Fibroblast of pulmonary artery (primary cell): ENCODE measurements at regions not wholly inside any gene's neighbourhood (a gene's known extent, or its start where the extent isn't known, plus 50 kb on each side); places are given as distances from the start of the nearest gene placed in this dataset.
A peak's percentile ranks its signal among the peaks of the same experiment; 100 is the strongest.
"Not testable (repeated sequence)": the region's sequence is repeated elsewhere in the genome, so short reads cannot be mapped to it uniquely, and the experiment has no call there.

Source experiments
- DNase-seq: peaks from one replicate; pipeline ENCODE4 v3.0.0-alpha.2; 2010; ENCODE audit warnings: low read depth
- H3K4me3 ChIP-seq: replicated peaks from 2 replicates; pipeline ENCODE4 v1.5.1; 2011; ENCODE audit warnings: low read depth, mild to moderate bottlenecking, control low read depth, low read length, moderate library complexity
- TF ChIP-seq, protein P1 (sequence below): IDR thresholded peaks from 2 replicates; pipeline ENCODE4 v1.5.1; 2011; ENCODE audit warnings: mild to moderate bottlenecking, control low read depth, low read length, inconsistent platforms; ENCODE audit errors: missing control alignments

DNA sequence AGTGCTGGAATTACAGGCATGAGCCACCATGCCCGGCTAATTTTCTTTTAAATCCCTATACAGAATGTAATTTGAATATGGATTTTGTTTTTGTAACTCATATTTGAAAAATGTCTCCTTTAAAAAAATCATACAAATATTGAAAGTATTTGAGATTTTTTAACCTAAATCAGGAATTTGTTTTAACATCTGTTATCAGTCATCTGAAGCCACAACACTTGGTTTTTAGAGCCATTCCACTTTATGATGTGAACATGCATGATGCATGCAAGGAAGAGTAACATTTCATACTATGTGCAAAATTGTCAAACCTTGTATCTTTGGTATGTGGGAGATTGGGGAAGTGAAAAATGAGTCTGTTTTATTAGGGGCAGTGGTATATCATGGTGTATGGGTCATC, 124.5 kb upstream of the AHI1 start:
- DNase-seq = no peak
- TF ChIP-seq, protein P1, sequence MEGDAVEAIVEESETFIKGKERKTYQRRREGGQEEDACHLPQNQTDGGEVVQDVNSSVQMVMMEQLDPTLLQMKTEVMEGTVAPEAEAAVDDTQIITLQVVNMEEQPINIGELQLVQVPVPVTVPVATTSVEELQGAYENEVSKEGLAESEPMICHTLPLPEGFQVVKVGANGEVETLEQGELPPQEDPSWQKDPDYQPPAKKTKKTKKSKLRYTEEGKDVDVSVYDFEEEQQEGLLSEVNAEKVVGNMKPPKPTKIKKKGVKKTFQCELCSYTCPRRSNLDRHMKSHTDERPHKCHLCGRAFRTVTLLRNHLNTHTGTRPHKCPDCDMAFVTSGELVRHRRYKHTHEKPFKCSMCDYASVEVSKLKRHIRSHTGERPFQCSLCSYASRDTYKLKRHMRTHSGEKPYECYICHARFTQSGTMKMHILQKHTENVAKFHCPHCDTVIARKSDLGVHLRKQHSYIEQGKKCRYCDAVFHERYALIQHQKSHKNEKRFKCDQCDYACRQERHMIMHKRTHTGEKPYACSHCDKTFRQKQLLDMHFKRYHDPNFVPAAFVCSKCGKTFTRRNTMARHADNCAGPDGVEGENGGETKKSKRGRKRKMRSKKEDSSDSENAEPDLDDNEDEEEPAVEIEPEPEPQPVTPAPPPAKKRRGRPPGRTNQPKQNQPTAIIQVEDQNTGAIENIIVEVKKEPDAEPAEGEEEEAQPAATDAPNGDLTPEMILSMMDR = no peak
- H3K4me3 ChIP-seq = no peak overlapping the region

DNA sequence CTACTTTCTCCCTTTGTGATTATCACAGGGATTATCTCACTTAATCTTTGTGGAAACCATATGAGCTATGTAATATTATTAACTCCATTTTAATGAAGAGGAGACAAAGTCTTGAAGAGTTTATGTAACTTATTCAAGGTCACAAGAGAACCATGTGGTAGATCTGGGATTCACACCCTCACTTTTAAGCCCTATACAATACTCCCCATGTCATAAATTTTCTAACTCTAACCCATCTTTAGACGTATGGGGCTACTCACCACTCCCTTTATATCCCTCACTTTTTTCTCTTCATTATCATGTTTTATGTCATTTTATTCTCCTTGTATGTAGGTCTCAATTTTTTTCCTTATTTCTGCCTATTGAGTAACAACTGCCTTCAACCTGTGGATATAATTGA, 126.4 kb upstream of the AHI1 start:
- no peak for DNase-seq
- TF ChIP-seq, protein P1 = no peak
- H3K4me3 ChIP-seq = no peak overlapping the region

DNA sequence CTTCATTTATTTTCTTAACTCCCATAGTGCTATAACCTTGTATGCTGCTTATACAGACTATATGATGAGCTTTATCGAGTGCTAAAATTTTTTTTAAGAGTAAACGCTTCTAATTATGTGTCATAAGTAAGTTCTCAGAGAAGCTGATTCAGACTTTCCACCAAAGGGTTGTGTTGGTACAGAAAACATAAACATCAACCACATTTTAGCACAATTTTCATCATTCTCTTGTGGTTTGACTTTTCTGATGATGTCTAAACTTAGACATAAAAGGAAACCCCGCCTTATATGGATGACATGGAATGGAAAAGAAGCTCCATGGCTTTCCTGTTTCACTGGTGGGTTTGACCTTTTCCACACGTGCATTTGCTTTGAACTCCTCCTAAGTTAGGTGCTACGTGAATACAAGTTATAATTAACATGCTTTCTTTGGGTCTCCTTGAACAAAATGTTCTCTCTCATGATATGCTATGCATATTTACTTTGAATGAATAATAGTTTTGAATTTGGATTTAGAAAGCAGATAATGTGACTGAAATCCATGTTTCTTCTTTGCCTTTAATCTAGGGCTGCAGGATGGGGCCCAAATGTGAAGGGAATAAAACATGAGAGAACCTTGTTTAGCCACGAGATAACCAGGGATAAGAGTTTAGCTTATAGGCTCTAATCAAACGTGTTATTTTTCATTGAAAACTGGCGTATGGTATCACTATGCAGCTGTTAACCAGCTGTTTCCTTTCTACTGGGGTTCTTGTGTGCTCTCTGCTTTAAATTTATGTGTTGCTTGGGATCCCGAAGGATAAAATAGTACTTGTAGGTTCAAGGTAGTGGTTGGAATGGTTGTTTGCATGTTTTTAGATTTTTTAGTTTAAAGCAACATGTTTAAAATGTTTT, 127.1 kb upstream of the AHI1 start:
- no peak overlapping the region for H3K4me3 ChIP-seq
- TF ChIP-seq, protein P1 = no peak
- peak; percentile 4 for DNase-seq

DNA sequence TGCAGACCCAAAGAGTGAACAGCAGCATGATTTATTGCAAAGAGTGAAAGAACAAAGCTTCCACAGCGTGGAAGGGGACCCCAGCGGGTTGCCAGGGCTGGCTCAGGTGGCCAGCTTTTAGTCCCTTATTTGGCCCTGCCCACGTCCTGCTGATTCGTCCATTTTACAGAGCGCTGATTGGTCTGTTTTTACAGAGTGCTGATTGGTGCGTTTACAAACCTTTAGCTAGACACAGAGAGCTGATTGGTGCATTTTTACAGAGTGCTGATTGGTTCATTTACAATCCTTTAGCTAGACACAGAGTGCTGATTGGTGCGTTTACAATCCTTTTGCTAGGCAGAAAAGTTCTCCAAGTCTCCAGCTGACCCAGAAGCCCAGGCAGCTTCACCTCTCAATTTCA, 128.5 kb upstream of the AHI1 start:
- DNase-seq = not testable (repeated sequence)

DNA sequence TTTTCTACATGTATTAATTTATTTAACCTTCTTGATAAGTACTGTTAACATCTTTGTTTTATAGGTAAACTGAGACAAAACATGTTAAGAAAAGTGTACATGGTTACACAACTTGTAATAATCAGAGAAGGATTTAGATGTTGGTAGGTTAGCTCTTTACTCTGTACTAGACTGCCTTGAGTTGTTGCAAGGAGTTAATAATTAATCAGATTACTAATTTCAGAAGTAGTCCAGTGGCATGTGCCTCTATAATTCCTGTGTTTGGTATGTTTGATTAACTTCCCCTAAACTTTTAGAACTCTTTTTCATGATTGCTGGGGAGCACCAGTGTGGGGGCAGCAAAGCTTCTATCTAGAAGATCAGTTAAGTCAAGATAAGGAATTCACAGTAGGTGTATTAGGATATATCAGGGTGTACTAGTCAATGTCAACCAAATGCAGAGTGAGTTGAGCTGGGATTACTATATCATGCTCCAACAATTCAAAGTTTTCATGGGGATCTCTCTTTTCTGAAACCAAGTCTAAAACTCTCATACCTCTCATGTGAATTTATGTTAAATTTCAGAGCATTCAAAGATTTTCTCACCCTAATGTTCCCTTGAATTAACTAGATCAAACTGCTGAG, 129.7 kb upstream of the AHI1 start:
- TF ChIP-seq, protein P1 = no peak
- no peak for DNase-seq
- no peak overlapping the region for H3K4me3 ChIP-seq

More for the DNA sequence above, 128.5 kb upstream of the AHI1 start:
- H3K4me3 ChIP-seq = not testable (repeated sequence)

DNA sequence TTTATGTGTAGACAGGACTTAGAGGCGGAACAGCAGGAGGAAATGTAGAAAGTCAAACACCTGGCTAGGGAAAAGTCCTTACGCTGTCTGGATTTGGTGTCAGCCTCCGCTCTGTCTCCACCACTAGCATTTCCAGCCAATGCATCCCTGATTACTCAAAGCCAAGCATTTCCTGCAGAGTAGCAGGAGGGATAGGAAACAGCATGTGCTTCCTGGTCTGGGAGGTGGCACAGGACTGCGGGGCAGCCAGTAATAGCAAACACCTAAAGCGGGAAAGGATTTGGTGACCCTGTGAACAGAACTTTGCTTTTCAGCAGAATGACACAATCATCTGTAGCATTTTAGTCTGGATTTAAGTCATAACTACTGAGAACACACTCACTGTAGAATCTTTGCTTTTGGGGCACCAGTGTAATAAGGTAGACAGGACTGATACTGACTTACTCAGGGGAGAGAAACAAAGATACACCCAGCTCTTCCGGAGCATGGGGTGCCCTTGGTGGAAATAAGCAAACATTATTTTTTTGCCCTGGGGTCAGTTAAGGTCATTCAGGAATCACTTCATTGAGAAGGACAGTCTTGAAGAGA, 133.3 kb upstream of the AHI1 start:
- TF ChIP-seq, protein P1 = no peak
- H3K4me3 ChIP-seq = no peak overlapping the region
- DNase-seq = no peak

DNA sequence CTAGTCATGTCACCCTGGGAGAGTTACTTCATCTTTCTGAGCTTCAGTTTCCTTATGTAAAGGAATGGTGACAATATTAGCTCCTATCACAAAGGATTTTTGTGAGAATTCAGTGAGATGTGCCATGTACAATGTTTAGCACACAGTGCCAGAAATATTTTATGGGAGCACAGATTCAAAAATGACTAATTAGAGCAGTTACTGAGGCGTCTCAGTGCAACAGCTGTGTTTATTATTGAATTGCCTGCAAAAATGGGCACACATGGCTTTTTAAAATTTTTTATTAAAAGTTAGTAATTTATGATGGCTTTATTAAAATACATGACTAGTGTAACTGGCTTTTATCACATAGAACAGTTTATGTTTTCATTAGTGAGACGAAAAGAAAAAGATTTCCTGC, 134.3 kb upstream of the AHI1 start:
- TF ChIP-seq, protein P1 = no peak
- DNase-seq = no peak
- H3K4me3 ChIP-seq = no peak overlapping the region
